B cell (primary cell): ENCODE measurements at regions not wholly inside any gene's neighbourhood (a gene's known extent, or its start where the extent isn't known, plus 50 kb on each side); places are given as distances from the start of the nearest gene placed in this dataset.

Experiments
- ATAC-seq: fragments of 200-7000 bp; cut with Tn5 transposase; one replicate; pipeline ENCODE4 v1.10.0; 2021; ENCODE audit warnings: low read depth, mild to moderate bottlenecking, moderate number of reproducible peaks, moderate library complexity
- CTCF ChIA-PET: fragments of 350-600 bp; sonication (Branson Sonifier 250); formaldehyde crosslinking; loops from one replicate; lab custom pipeline; 2021; ENCODE audit warnings: antibody characterized with exemption, inconsistent platforms; lab: Charles Lee
- POLR2A ChIA-PET: fragments of 350-600 bp; sonication (Branson Sonifier 250); formaldehyde crosslinking; loops from one replicate; lab custom pipeline; 2021; ENCODE audit warnings: antibody characterized with exemption; lab: Charles Lee
- DNase-seq: peaks from one replicate; pipeline ENCODE4 v3.0.0; 2013
- H2AFZ ChIP-seq: 2 replicates; pipeline ENCODE4 v1.6.1; 2012; ENCODE audit warnings: mild to moderate bottlenecking, low read depth, low read length; ENCODE audit not compliant: insufficient read depth, poor library complexity, severe bottlenecking
- H3K27ac ChIP-seq, 2 donors: 1 replicate in 1 of 2; 2 replicates in 1 of 2; pipeline ENCODE4 v1.5.1; 2012 to 2013; ENCODE audit warnings: low read length in 2 of 2, mild to moderate bottlenecking in 2 of 2, moderate library complexity in 1 of 2
- H3K27me3 ChIP-seq, 4 experiments: fragments of 200-600 bp in 1 of 4; sonication (generic) in 1 of 4; replicated peaks in 1 of 4; 1 replicate in 2 of 4; 2 replicates in 2 of 4; pipeline versions ENCODE4 v1.6.1 to v1.7.0; 2013 to 2016; ENCODE audit warnings: low read length in 3 of 4, mild to moderate bottlenecking in 2 of 4, mixed read lengths in 1 of 4, moderate library complexity in 1 of 4; ENCODE audit not compliant: insufficient read depth in 4 of 4, control insufficient read depth in 3 of 4; ENCODE audit errors: control extremely low read depth in 1 of 4
- H3K36me3 ChIP-seq, 2 experiments: replicated peaks in 1 of 2; 1 replicate in 1 of 2; 2 replicates in 1 of 2; pipeline versions ENCODE4 v1.6.1 to v1.7.1; 2013; ENCODE audit warnings: low read length in 1 of 2; ENCODE audit not compliant: insufficient read depth in 2 of 2, control insufficient read depth in 1 of 2; ENCODE audit errors: control extremely low read depth in 1 of 2, extremely low read depth in 1 of 2
- H3K4me1 ChIP-seq, 2 donors: fragments of 200-600 bp in 1 of 2; sonication (generic) in 1 of 2; 1 replicate in 1 of 2; 2 replicates in 1 of 2; pipeline versions ENCODE4 v1.5.1 to v1.6.1; 2013 to 2017; ENCODE audit warnings: low read length in 2 of 2; ENCODE audit not compliant: control insufficient read depth in 2 of 2, insufficient read depth in 2 of 2
- H3K4me2 ChIP-seq: replicated peaks from 2 replicates; pipeline ENCODE3; 2012; ENCODE audit warnings: mild to moderate bottlenecking, low read depth, low read length; ENCODE audit not compliant: poor library complexity, severe bottlenecking
- H3K4me3 ChIP-seq, 5 experiments: fragments of 200-600 bp in 1 of 5; sonication (generic) in 1 of 5; 1 replicate in 3 of 5; 2 replicates in 2 of 5; pipeline versions ENCODE4 v1.5.1 to v1.7.0; 2011 to 2016; ENCODE audit warnings: low read length in 4 of 5, mild to moderate bottlenecking in 4 of 5, low read depth in 2 of 5, control low read depth in 1 of 5, moderate library complexity in 1 of 5; ENCODE audit not compliant: insufficient read depth in 1 of 5; ENCODE audit errors: control extremely low read depth in 1 of 5, extremely low read depth in 1 of 5
- H3K79me2 ChIP-seq: fragments of 200-600 bp; sonication (generic); one replicate; pipeline ENCODE4 v1.6.0; 2016; ENCODE audit warnings: low read length; ENCODE audit not compliant: control insufficient read depth, insufficient read depth
- H3K9ac ChIP-seq: fragments of 200-600 bp; sonication (generic); 2 replicates; pipeline ENCODE4 v1.6.1; 2017; ENCODE audit warnings: mild to moderate bottlenecking, low read length, moderate library complexity
- H3K9me3 ChIP-seq, 3 donors: one replicate each; pipeline versions ENCODE4 v1.6.1 to v1.7.1; 2013; ENCODE audit warnings: low read length in 2 of 3; ENCODE audit not compliant: control insufficient read depth in 2 of 3, insufficient read depth in 1 of 3; ENCODE audit errors: control extremely low read depth in 1 of 3
- H4K20me1 ChIP-seq: 2 replicates; pipeline ENCODE4 v1.6.0; 2012; ENCODE audit warnings: mild to moderate bottlenecking, low read length; ENCODE audit not compliant: insufficient read depth, control insufficient read depth, poor library complexity, severe bottlenecking
- H3K27ac Mint-ChIP-seq: one replicate; pipeline ENCODE4 v1.8.0; 2021; ENCODE audit warnings: mixed read lengths
- H3K27me3 Mint-ChIP-seq: one replicate; pipeline ENCODE4 v1.8.0; 2021; ENCODE audit warnings: mixed read lengths
- H3K4me1 Mint-ChIP-seq: one replicate; pipeline ENCODE4 v1.8.0; 2021; ENCODE audit warnings: mixed read lengths
- H3K4me3 Mint-ChIP-seq: one replicate; pipeline ENCODE4 v1.8.0; 2021; ENCODE audit warnings: mixed read lengths
- H3K9me3 Mint-ChIP-seq: one replicate; pipeline ENCODE4 v1.8.0; 2022; ENCODE audit warnings: mixed read lengths; ENCODE audit not compliant: insufficient read depth
- CTCF ChIP-seq: fragments of 200-600 bp; IDR thresholded peaks from one replicate; pipeline ENCODE4 v1.8.0; 2022; ENCODE audit warnings: antibody characterized with exemption, mild to moderate bottlenecking
- EZH2 ChIP-seq: IDR thresholded peaks from 2 replicates; pipeline ENCODE4 v1.6.1; 2012; ENCODE audit warnings: borderline replicate concordance, low read depth, mild to moderate bottlenecking, moderate library complexity, low read length; ENCODE audit not compliant: insufficient read depth, poor library complexity, severe bottlenecking
- WGBS: methylation state at CpG from one replicate; pipeline ENCODE4 v1.1.5; 2013; ENCODE audit warnings: missing lambda C conversion rate; ENCODE audit not compliant: insufficient coverage; 5-methylcytosine and 5-hydroxymethylcytosine counted together
- intact Hi-C: fragments of 100-400 bp; cut with micrococcal nuclease; formaldehyde crosslinking; loops from one replicate; pipeline ENCODE4 v1.10.0; 2022

- CTCF ChIA-PET: interaction anchor here (0.5 kb wide), 1 partner anchor 11 kb away, joined by 3 read pairs; no protein-coding TSS in a partner anchor
- intact Hi-C loops: no loop called here
- Histone ChIP-seq H2AFZ (no peak overlapping the region), H3K4me3 (no peak overlapping the region), H3K4me2 (no peak overlapping the region), H3K36me3 (no peaks in the 10 kb centered on the region), H3K79me2 (no peaks in the 10 kb centered on the region), H3K27ac (no peak overlapping the region), H4K20me1 (no peaks in the 10 kb centered on the region), H3K4me1 (no peaks in the 10 kb centered on the region), H3K9ac (no peak overlapping the region), H3K9me3 (no peaks in the 10 kb centered on the region), H3K27me3 (no peaks in the 10 kb centered on the region)
- ATAC-seq (no peak), DNase-seq (no peak)
- H3K4me1 Mint-ChIP-seq: no peaks in the 10 kb centered on the region
- TF ChIP-seq EZH2 (no peak), CTCF (no peak)
- POLR2A ChIA-PET: no interaction called here
- no peaks in the 10 kb centered on the region for H3K9me3 Mint-ChIP-seq
- no peak overlapping the region for H3K4me3 Mint-ChIP-seq
- H3K27ac Mint-ChIP-seq: no peak overlapping the region
- H3K27me3 Mint-ChIP-seq: no peaks in the 10 kb centered on the region
Measured at GRCh38 chr1:194378517-194378916, 1192.1 kb upstream of the B3GALT2 start.

- no peak for TF ChIP-seq CTCF
- TF ChIP-seq EZH2: no peak
- H3K9me3 Mint-ChIP-seq: no peaks in the 10 kb centered on the region
- no CpG with 5 or more reads among the region's 6 CpGs for WGBS
Measured at GRCh38 chr1:194374649-194375048, 1188.2 kb upstream of the B3GALT2 start.

More at GRCh38 chr1:194374649-194375048, 1188.2 kb upstream of the B3GALT2 start:
- DNase-seq (no peak), ATAC-seq (no peak)
- Histone ChIP-seq H3K4me3 (no peak overlapping the region), H3K4me2 (no peak overlapping the region), H3K36me3 (no peaks in the 10 kb centered on the region), H3K4me1 (no peaks in the 10 kb centered on the region), H3K27me3 (no peaks in the 10 kb centered on the region), H2AFZ (no peak overlapping the region), H3K27ac (no peak overlapping the region), H3K9ac (no peak overlapping the region), H4K20me1 (no peaks in the 10 kb centered on the region), H3K79me2 (no peaks in the 10 kb centered on the region), H3K9me3 (no peaks in the 10 kb centered on the region)
- intact Hi-C loops: no loop called here
- Mint-ChIP-seq H3K27me3 (no peaks in the 10 kb centered on the region), H3K27ac (no peak overlapping the region), H3K4me1 (no peaks in the 10 kb centered on the region), H3K4me3 (no peak overlapping the region)
- POLR2A ChIA-PET: no interaction called here
- CTCF ChIA-PET: no interaction called here
